Colonic mucosa (tissue), 4 donors: ENCODE measurements at regions not wholly inside any gene's neighbourhood (a gene's known extent, or its start where the extent isn't known, plus 50 kb on each side); places are given as distances from the start of the nearest gene placed in this dataset.

Source experiments
- DNase-seq: peaks from one replicate; pipeline ENCODE4 v3.0.0-alpha.2; 2020
- H3K27ac ChIP-seq: fragments of 200-600 bp; one replicate; pipeline ENCODE4 v1.8.0; 2021
- H3K27me3 ChIP-seq: fragments of 200-600 bp; one replicate; pipeline ENCODE4 v1.8.0; 2021
- H3K36me3 ChIP-seq: fragments of 200-600 bp; one replicate; pipeline ENCODE4 v1.8.0; 2021
- H3K4me1 ChIP-seq: fragments of 200-600 bp; one replicate; pipeline ENCODE4 v1.8.0; 2021; ENCODE audit warnings: mild to moderate bottlenecking
- H3K4me3 ChIP-seq: fragments of 200-600 bp; one replicate; pipeline ENCODE4 v1.8.0; 2021
- H3K9ac ChIP-seq, 2 donors: one replicate each; pipeline ENCODE4 v1.7.0; 2013; ENCODE audit warnings: control low read depth in 2 of 2, low read depth in 2 of 2, low read length in 2 of 2
- H3K9me3 ChIP-seq: fragments of 200-600 bp; one replicate; pipeline ENCODE4 v1.8.0; 2021
- CTCF ChIP-seq: fragments of 200-600 bp; IDR thresholded peaks from one replicate; pipeline ENCODE4 v1.8.0; 2022; ENCODE audit warnings: antibody characterized with exemption, mild to moderate bottlenecking
- intact Hi-C: fragments of 100-400 bp; cut with DNase I; formaldehyde crosslinking; loops from one replicate; pipeline ENCODE4 v1.14.1; 2022
- donor health status: healthy.
- donor health status: DM: no; HTN: no; CAD: no.
- donor health status: DM: no; HTN: no; CAD: no.

GRCh38 chr9:135015096-135015495 lies 72.4 kb upstream of the OLFM1 start:
- intact Hi-C loops, result no loop called here
- H3K9ac ChIP-seq, result no peak overlapping the region
- TF ChIP-seq CTCF, result no peak
- no peaks in the 10 kb centered on the region for H3K9me3 ChIP-seq
- no peak overlapping the region for H3K4me3 ChIP-seq
- no peak overlapping the region for H3K27ac ChIP-seq
- no peaks in the 10 kb centered on the region for H3K27me3 ChIP-seq
- no peak for DNase-seq
- H3K4me1 ChIP-seq, result no peaks in the 10 kb centered on the region
- H3K36me3 ChIP-seq, result no peaks in the 10 kb centered on the region

GRCh38 chr9:135015565-135015964 lies 71.9 kb upstream of the OLFM1 start:
- Histone ChIP-seq H3K27me3 (no peaks in the 10 kb centered on the region), H3K9me3 (no peaks in the 10 kb centered on the region)
- no peak for TF ChIP-seq CTCF

GRCh38 chr9:135016037-135016640 lies 71.3 kb upstream of the OLFM1 start:
- H3K4me1 ChIP-seq, result no peaks in the 10 kb centered on the region
- no peak for TF ChIP-seq CTCF
- no peaks in the 10 kb centered on the region for H3K27me3 ChIP-seq
- intact Hi-C loops, result no loop called here
- no peak overlapping the region for H3K27ac ChIP-seq
- H3K9me3 ChIP-seq, result no peaks in the 10 kb centered on the region
- H3K36me3 ChIP-seq, result no peaks in the 10 kb centered on the region
- no peak overlapping the region for H3K9ac ChIP-seq
- DNase-seq, result no peak
- no peak overlapping the region for H3K4me3 ChIP-seq

More at GRCh38 chr9:135015565-135015964, 71.9 kb upstream of the OLFM1 start:
- Histone ChIP-seq H3K4me1 (no peaks in the 10 kb centered on the region), H3K4me3 (no peak overlapping the region), H3K9ac (no peak overlapping the region), H3K27ac (no peak overlapping the region), H3K36me3 (no peaks in the 10 kb centered on the region)
- intact Hi-C loops, result no loop called here
- no peak for DNase-seq

GRCh38 chr9:135016876-135017275 lies 70.6 kb upstream of the OLFM1 start:
- no peaks in the 10 kb centered on the region for H3K4me1 ChIP-seq
- H3K27me3 ChIP-seq, result no peaks in the 10 kb centered on the region
- DNase-seq, result no peak

GRCh38 chr9:135017899-135018298 lies 69.6 kb upstream of the OLFM1 start:
- H3K4me3 ChIP-seq, result no peak overlapping the region
- TF ChIP-seq CTCF, result no peak
- H3K36me3 ChIP-seq, result no peaks in the 10 kb centered on the region
- H3K9me3 ChIP-seq, result no peaks in the 10 kb centered on the region
- intact Hi-C loops, result no loop called here
- H3K4me1 ChIP-seq, result no peaks in the 10 kb centered on the region
- H3K27ac ChIP-seq, result no peak overlapping the region
- no peaks in the 10 kb centered on the region for H3K27me3 ChIP-seq
- no peak for DNase-seq
- no peak overlapping the region for H3K9ac ChIP-seq

More at GRCh38 chr9:135016876-135017275, 70.6 kb upstream of the OLFM1 start:
- Histone ChIP-seq H3K27ac (no peak overlapping the region), H3K9me3 (no peaks in the 10 kb centered on the region), H3K9ac (no peak overlapping the region), H3K36me3 (no peaks in the 10 kb centered on the region), H3K4me3 (no peak overlapping the region)
- intact Hi-C loops, result no loop called here
- no peak for TF ChIP-seq CTCF
